Fibroblast of peridontal ligament (primary cell): ENCODE measurements at regions not wholly inside any gene's neighbourhood (a gene's known extent, or its start where the extent isn't known, plus 50 kb on each side); places are given as distances from the start of the nearest gene placed in this dataset.

Experiments used
- DNase-seq: peaks from one replicate; pipeline ENCODE4 v3.0.0-alpha.2; 2010; ENCODE audit errors: extremely low read depth

GRCh38 chr6:148203970-148204369 lies 138.7 kb upstream of the SASH1 start:
- DNase-seq = peak; percentile 80

GRCh38 chr6:148208298-148208697 lies 134.3 kb upstream of the SASH1 start:
- DNase-seq = no peak

GRCh38 chr6:148211777-148212324 lies 130.8 kb upstream of the SASH1 start:
- DNase-seq = no peak

- DNase-seq = no peak
These were observed 130.3 kb upstream of the SASH1 start for GRCh38 chr6:148212366-148212765.

GRCh38 chr6:148213366-148213765 lies 129.3 kb upstream of the SASH1 start:
- DNase-seq = no peak

GRCh38 chr6:148214667-148215066 lies 128.0 kb upstream of the SASH1 start:
- DNase-seq = no peak

- no peak for DNase-seq
These were observed 125.6 kb upstream of the SASH1 start for GRCh38 chr6:148217051-148217450.

GRCh38 chr6:148217921-148218320 lies 124.7 kb upstream of the SASH1 start:
- DNase-seq = peak; percentile 49

GRCh38 chr6:148218542-148219258 lies 123.9 kb upstream of the SASH1 start:
- no peak for DNase-seq

GRCh38 chr6:148221196-148221979 lies 121.2 kb upstream of the SASH1 start:
- DNase-seq = no peak

GRCh38 chr6:148222376-148222775 lies 120.3 kb upstream of the SASH1 start:
- DNase-seq = no peak

GRCh38 chr6:148222846-148223245 lies 119.8 kb upstream of the SASH1 start:
- DNase-seq = no peak

GRCh38 chr6:148223424-148223842 lies 119.2 kb upstream of the SASH1 start:
- peak; percentile 62 for DNase-seq

- DNase-seq = no peak
These were observed 116.8 kb upstream of the SASH1 start for GRCh38 chr6:148225871-148226270.

- no peak for DNase-seq
These were observed 116.4 kb upstream of the SASH1 start for GRCh38 chr6:148226284-148226683.

GRCh38 chr6:148231572-148231971 lies 111.1 kb upstream of the SASH1 start:
- peak; percentile 54 for DNase-seq

- peak; percentile 45 for DNase-seq
These were observed 107.2 kb upstream of the SASH1 start for GRCh38 chr6:148235446-148235845.

- DNase-seq = no peak
These were observed 103.9 kb upstream of the SASH1 start for GRCh38 chr6:148238713-148239112.

- no peak for DNase-seq
These were observed 103.4 kb upstream of the SASH1 start for GRCh38 chr6:148239215-148239614.

- DNase-seq = no peak
These were observed 102.7 kb upstream of the SASH1 start for GRCh38 chr6:148239801-148240460.

GRCh38 chr6:148240461-148240840 lies 102.2 kb upstream of the SASH1 start:
- DNase-seq = peak; percentile 71

GRCh38 chr6:148240861-148241477 lies 101.7 kb upstream of the SASH1 start:
- DNase-seq = no peak
